HUES64 (cell line): ENCODE measurements at regions not wholly inside any gene's neighbourhood (a gene's known extent, or its start where the extent isn't known, plus 50 kb on each side); places are given as distances from the start of the nearest gene placed in this dataset.

Experiments
- H3K27ac ChIP-seq: 2 replicates; pipeline ENCODE4 v1.7.0; 2013; ENCODE audit warnings: low read depth, low read length, inconsistent platforms
- H3K27me3 ChIP-seq: 2 replicates; pipeline ENCODE4 v1.6.1; 2013; ENCODE audit warnings: mild to moderate bottlenecking, low read length; ENCODE audit not compliant: insufficient read depth
- H3K36me3 ChIP-seq: 2 replicates; pipeline ENCODE4 v1.6.1; 2013; ENCODE audit warnings: mild to moderate bottlenecking, low read length; ENCODE audit not compliant: insufficient read depth
- H3K4me1 ChIP-seq: 2 replicates; pipeline ENCODE4 v1.6.1; 2013; ENCODE audit warnings: mild to moderate bottlenecking, low read length, moderate library complexity; ENCODE audit not compliant: insufficient read depth
- H3K4me3 ChIP-seq: 2 replicates; pipeline ENCODE4 v1.5.1; 2013; ENCODE audit warnings: mild to moderate bottlenecking, low read length, moderate library complexity
- H3K9ac ChIP-seq: 2 replicates; pipeline ENCODE4 v1.6.1; 2013; ENCODE audit warnings: mild to moderate bottlenecking, low read depth, low read length
- H3K9me3 ChIP-seq: 2 replicates; pipeline ENCODE4 v1.6.1; 2013; ENCODE audit warnings: low read depth, low read length; ENCODE audit not compliant: insufficient read depth
- WGBS: fragments of 150-250, 120-280 bp; methylation state at CpG from one replicate; pipeline ENCODE4 v1.1.7; 2013; ENCODE audit warnings: missing lambda C conversion rate; 5-methylcytosine and 5-hydroxymethylcytosine counted together

GRCh38 chr6:88321306-88321705, 155.2 kb upstream of the CNR1 start:
- Histone ChIP-seq H3K27ac (no peak overlapping the region), H3K4me3 (no peak overlapping the region), H3K36me3 (no peaks in the 10 kb centered on the region), H3K4me1 (no peaks in the 10 kb centered on the region), H3K9ac (no peak overlapping the region), H3K9me3 (no peaks in the 10 kb centered on the region), H3K27me3 (no peaks in the 10 kb centered on the region)
- 97% methylated on average over 1 of the region's 1 CpG for WGBS

- no peaks in the 10 kb centered on the region for H3K27me3 ChIP-seq
- 97% methylated on average over 10 of the region's 10 CpGs for WGBS
- H3K9ac ChIP-seq = no peak overlapping the region
- H3K27ac ChIP-seq = no peak overlapping the region
- H3K4me1 ChIP-seq = no peaks in the 10 kb centered on the region
- H3K9me3 ChIP-seq = no peaks in the 10 kb centered on the region
- H3K4me3 ChIP-seq = no peak overlapping the region
- H3K36me3 ChIP-seq = no peaks in the 10 kb centered on the region
Measured at GRCh38 chr6:88311561-88311960, 145.4 kb upstream of the CNR1 start.

- no peaks in the 10 kb centered on the region for H3K27me3 ChIP-seq
- H3K9ac ChIP-seq = no peak overlapping the region
- H3K27ac ChIP-seq = no peak overlapping the region
- no peaks in the 10 kb centered on the region for H3K4me1 ChIP-seq
- H3K36me3 ChIP-seq = no peaks in the 10 kb centered on the region
- WGBS = 100% methylated on average over 1 of the region's 1 CpG
- H3K4me3 ChIP-seq = no peak overlapping the region
- H3K9me3 ChIP-seq = no peaks in the 10 kb centered on the region
Measured at GRCh38 chr6:88304520-88304919, 138.4 kb upstream of the CNR1 start.

GRCh38 chr6:88302769-88303225, 136.7 kb upstream of the CNR1 start:
- H3K27me3 ChIP-seq = no peaks in the 10 kb centered on the region

GRCh38 chr6:88301888-88302768, 136.0 kb upstream of the CNR1 start:
- no peak overlapping the region for H3K27ac ChIP-seq
- H3K36me3 ChIP-seq = no peaks in the 10 kb centered on the region
- 91% methylated on average over 5 of the region's 5 CpGs for WGBS
- no peak overlapping the region for H3K4me3 ChIP-seq
- no peaks in the 10 kb centered on the region for H3K9me3 ChIP-seq
- H3K4me1 ChIP-seq = peaks cover 2% of the 10 kb centered on the region; the same call in 1 of the 2 replicates
- H3K27me3 ChIP-seq = no peaks in the 10 kb centered on the region
- H3K9ac ChIP-seq = no peak overlapping the region

More at GRCh38 chr6:88302769-88303225, 136.7 kb upstream of the CNR1 start:
- H3K4me1 ChIP-seq = no peaks in the 10 kb centered on the region
- H3K9ac ChIP-seq = no peak overlapping the region
- H3K4me3 ChIP-seq = no peak overlapping the region
- no peaks in the 10 kb centered on the region for H3K36me3 ChIP-seq
- no peaks in the 10 kb centered on the region for H3K9me3 ChIP-seq
- H3K27ac ChIP-seq = no peak overlapping the region

GRCh38 chr6:88301256-88301655, 135.1 kb upstream of the CNR1 start:
- H3K27me3 ChIP-seq = no peaks in the 10 kb centered on the region
- no peaks in the 10 kb centered on the region for H3K9me3 ChIP-seq
- H3K4me1 ChIP-seq = peaks cover 11% of the 10 kb centered on the region; the same call in 1 of the 2 replicates
- H3K9ac ChIP-seq = no peak overlapping the region
- no peaks in the 10 kb centered on the region for H3K36me3 ChIP-seq
- no peak overlapping the region for H3K27ac ChIP-seq
- no peak overlapping the region for H3K4me3 ChIP-seq

GRCh38 chr6:88298066-88298845, 132.1 kb upstream of the CNR1 start:
- Histone ChIP-seq H3K27ac (no peak overlapping the region), H3K4me1 (peaks cover 13% of the 10 kb centered on the region; the same call in 1 of the 2 replicates), H3K4me3 (no peak overlapping the region), H3K36me3 (no peaks in the 10 kb centered on the region), H3K9ac (no peak overlapping the region), H3K27me3 (no peaks in the 10 kb centered on the region), H3K9me3 (no peaks in the 10 kb centered on the region)
- 90% methylated on average over 10 of the region's 11 CpGs for WGBS

- H3K4me3 ChIP-seq = no peak overlapping the region
- WGBS = 88% methylated on average over 2 of the region's 2 CpGs
- H3K4me1 ChIP-seq = peaks cover 13% of the 10 kb centered on the region; the same call in 1 of the 2 replicates
- no peak overlapping the region for H3K9ac ChIP-seq
- H3K27ac ChIP-seq = no peak overlapping the region
- no peaks in the 10 kb centered on the region for H3K9me3 ChIP-seq
- H3K27me3 ChIP-seq = no peaks in the 10 kb centered on the region
- no peaks in the 10 kb centered on the region for H3K36me3 ChIP-seq
Measured at GRCh38 chr6:88296694-88297093, 130.5 kb upstream of the CNR1 start.

GRCh38 chr6:88295663-88296062, 129.5 kb upstream of the CNR1 start:
- H3K27ac ChIP-seq = no peak overlapping the region
- no peaks in the 10 kb centered on the region for H3K9me3 ChIP-seq
- no peaks in the 10 kb centered on the region for H3K27me3 ChIP-seq
- no peak overlapping the region for H3K9ac ChIP-seq
- H3K4me1 ChIP-seq = peaks cover 13% of the 10 kb centered on the region; the same call in 1 of the 2 replicates
- H3K36me3 ChIP-seq = no peaks in the 10 kb centered on the region
- H3K4me3 ChIP-seq = no peak overlapping the region
- WGBS = 92% methylated on average over 1 of the region's 1 CpG

GRCh38 chr6:88294702-88295101, 128.6 kb upstream of the CNR1 start:
- H3K27me3 ChIP-seq = no peaks in the 10 kb centered on the region
- peaks cover 13% of the 10 kb centered on the region; the same call in 1 of the 2 replicates for H3K4me1 ChIP-seq
- no peaks in the 10 kb centered on the region for H3K9me3 ChIP-seq
- no peaks in the 10 kb centered on the region for H3K36me3 ChIP-seq
- H3K9ac ChIP-seq = no peak overlapping the region
- no peak overlapping the region for H3K4me3 ChIP-seq
- no CpG with 5 or more reads among the region's 1 CpG for WGBS
- H3K27ac ChIP-seq = no peak overlapping the region

GRCh38 chr6:88290411-88290810, 124.3 kb upstream of the CNR1 start:
- Histone ChIP-seq H3K36me3 (no peaks in the 10 kb centered on the region), H3K27me3 (no peaks in the 10 kb centered on the region), H3K4me3 (no peak overlapping the region), H3K9me3 (peaks cover 16% of the 10 kb centered on the region; the same call in 1 of the 2 replicates), H3K4me1 (no peaks in the 10 kb centered on the region), H3K9ac (no peak overlapping the region), H3K27ac (no peak overlapping the region)
- WGBS = 82% methylated on average over 2 of the region's 2 CpGs
